ENCODE measurements at regions not wholly inside any gene's neighbourhood (a gene's known extent, or its start where the extent isn't known, plus 50 kb on each side); places are given as distances from the start of the nearest gene placed in this dataset.

- TF ChIP-seq REST (IDR thresholded peaks at IDR 0.05; ENCODE audit: unreplicated experiment) (no peak), ZNF114 (CRISPR knock-in tag; IDR thresholded peaks at IDR 0.05) (no peak)
Measured at GRCh38 chr2:104233591-104233990, 620.3 kb upstream of the POU3F3 start (continued).

GRCh38 chr2:104236491-104236890 lies 617.4 kb upstream of the POU3F3 start:
- no peaks in the 10 kb centered on the region for H3K4me1 Mint-ChIP-seq
- no peaks in the 10 kb centered on the region for H3K27me3 Mint-ChIP-seq (ENCODE audit: insufficient read depth, low read depth, poor library complexity)
- Histone ChIP-seq H3K4me3 (no peak overlapping the region), H3K9me2 (ENCODE audit: insufficient read depth) (no peaks in the 10 kb centered on the region; the same call in 1 of the 2 replicates), H3F3A (replicated peaks; ENCODE audit: low read depth) (no peaks in the 10 kb centered on the region), H4K20me1 (replicated peaks; ENCODE audit: insufficient read depth) (no peaks in the 10 kb centered on the region), H3K27me3 (ENCODE audit: insufficient read depth) (no peaks in the 10 kb centered on the region), H3K79me2 (replicated peaks; ENCODE audit: insufficient read depth) (no peaks in the 10 kb centered on the region), H3K4me2 (no peak overlapping the region), H3K4me1 (ENCODE audit: insufficient read depth) (no peaks in the 10 kb centered on the region), H3K36me3 (ENCODE audit: insufficient read depth) (no peaks in the 10 kb centered on the region), H2AFZ (no peak overlapping the region), H3K27ac (ENCODE audit: low read depth) (no peak overlapping the region)
- DNase-seq (ENCODE audit: low spot score) (no peak), ATAC-seq (no peak)
- no peak overlapping the region for H3K27ac Mint-ChIP-seq
- peaks cover 5% of the 10 kb centered on the region; the same call in 2 of the 3 replicates for H3K36me3 Mint-ChIP-seq (ENCODE audit: low read depth)
- H3K4me3 Mint-ChIP-seq: no peak overlapping the region
- peaks cover 22% of the 10 kb centered on the region for H3K9me3 Mint-ChIP-seq
- no peak for TF ChIP-seq ZNF331 (CRISPR knock-in tag; IDR thresholded peaks at IDR 0.05; ENCODE audit: low read depth)
- TF ChIP-seq JUNB (IDR thresholded peaks at IDR 0.05; ENCODE audit: unreplicated experiment): no peak
- no peak for TF ChIP-seq EZH2phosphoT487 (IDR thresholded peaks at IDR 0.05; ENCODE audit: unreplicated experiment)
- TF ChIP-seq NANOG (IDR thresholded peaks at IDR 0.05; ENCODE audit: borderline replicate concordance): no peak
- TF ChIP-seq POLR2AphosphoS5 (IDR thresholded peaks at IDR 0.05; ENCODE audit: low read depth): no peak
- TF ChIP-seq ETS1 (IDR thresholded peaks at IDR 0.05): no peak
- no peak for TF ChIP-seq CREB1 (CRISPR knock-in tag; IDR thresholded peaks at IDR 0.05; ENCODE audit: low read depth)
- no peak for TF ChIP-seq EZH2 (IDR thresholded peaks at IDR 0.05; ENCODE audit: low read depth, unreplicated experiment)
- TF ChIP-seq REST (IDR thresholded peaks at IDR 0.05; ENCODE audit: unreplicated experiment): no peak
- no peak for TF ChIP-seq ZNF114 (CRISPR knock-in tag; IDR thresholded peaks at IDR 0.05)
- no peak for TF ChIP-seq ZNF462 (CRISPR knock-in tag; IDR thresholded peaks at IDR 0.05)
- TF ChIP-seq STAT1 (IDR thresholded peaks at IDR 0.05; ENCODE audit: unreplicated experiment): no peak
